AG04449 (cell line): ENCODE measurements at regions not wholly inside any gene's neighbourhood (a gene's known extent, or its start where the extent isn't known, plus 50 kb on each side); places are given as distances from the start of the nearest gene placed in this dataset.
"Not testable (repeated sequence)": the region's sequence is repeated elsewhere in the genome, so short reads cannot be mapped to it uniquely, and the experiment has no call there.

Experiments used
- CTCF ChIA-PET: fragments of 350-600 bp; formaldehyde crosslinking; extraction: SDS; loops from one replicate; lab custom pipeline; 2021; ENCODE audit warnings: antibody characterized with exemption; lab: Yijun Ruan, JAX
- POLR2A ChIA-PET: fragments of 400-600, 350-600 bp; formaldehyde crosslinking; extraction: SDS; loops from one replicate; lab custom pipeline; 2020; ENCODE audit warnings: antibody characterized with exemption, inconsistent platforms; lab: Yijun Ruan, JAX
- DNase-seq: peaks from one replicate; pipeline ENCODE4 v3.0.0-alpha.2; 2010; ENCODE audit warnings: low read depth, low spot score
- H3K4me3 ChIP-seq: 2 replicates; pipeline ENCODE4 v1.5.1; 2011; ENCODE audit warnings: low read depth, mild to moderate bottlenecking, control low read depth, low read length
- CTCF ChIP-seq: IDR thresholded peaks from one replicate; pipeline ENCODE4 v1.5.1; 2011; ENCODE audit warnings: mild to moderate bottlenecking, moderate library complexity, low read length, control low read depth, inconsistent platforms; ENCODE audit not compliant: insufficient read depth; ENCODE audit errors: missing control alignments

- no peak for TF ChIP-seq CTCF
- ChIA-PET CTCF (no interaction called here), POLR2A (no interaction called here)
- no peak overlapping the region for H3K4me3 ChIP-seq
- DNase-seq = no peak
Measured at GRCh38 chr10:20396205-20396604, 500.9 kb downstream of the NEBL start.

- ChIA-PET POLR2A (no interaction called here), CTCF (no interaction called here)
- no peak overlapping the region for H3K4me3 ChIP-seq
- no peak for DNase-seq
- TF ChIP-seq CTCF = no peak
Measured at GRCh38 chr10:20391629-20392028, 505.5 kb downstream of the NEBL start.

- ChIA-PET CTCF (no interaction called here), POLR2A (no interaction called here)
- no peak for DNase-seq
- TF ChIP-seq CTCF = no peak
- H3K4me3 ChIP-seq = no peak overlapping the region
Measured at GRCh38 chr10:20381761-20382160, 515.4 kb downstream of the NEBL start.

GRCh38 chr10:20380401-20380800, 516.7 kb downstream of the NEBL start:
- CTCF ChIA-PET = no interaction called here

GRCh38 chr10:20372748-20373147, 524.4 kb downstream of the NEBL start:
- ChIA-PET POLR2A (no interaction called here), CTCF (no interaction called here)
- TF ChIP-seq CTCF = no peak
- no peak overlapping the region for H3K4me3 ChIP-seq
- DNase-seq = no peak

More at GRCh38 chr10:20380401-20380800, 516.7 kb downstream of the NEBL start:
- POLR2A ChIA-PET = no interaction called here
- no peak for DNase-seq
- no peak overlapping the region for H3K4me3 ChIP-seq
- no peak for TF ChIP-seq CTCF

- CTCF ChIA-PET, POLR2A ChIA-PET, DNase-seq, H3K4me3 ChIP-seq: not testable (repeated sequence)
Measured at GRCh38 chr10:20370977-20371533, 526.1 kb downstream of the NEBL start.
